IMR-90 (cell line): ENCODE measurements at regions not wholly inside any gene's neighbourhood (a gene's known extent, or its start where the extent isn't known, plus 50 kb on each side); places are given as distances from the start of the nearest gene placed in this dataset.
"Not testable (repeated sequence)": the region's sequence is repeated elsewhere in the genome, so short reads cannot be mapped to it uniquely, and the experiment has no call there.

Source experiments
- BHLHE40 ChIP-seq: fragments of 150-350 bp; IDR thresholded peaks from 2 replicates; pipeline ENCODE4 v1.6.1; 2016; ENCODE audit warnings: mild to moderate bottlenecking, low read depth, low read length
- CTCF ChIP-seq: conservative IDR thresholded peaks from 2 replicates; pipeline ENCODE4 v1.5.1; 2012; ENCODE audit warnings: mild to moderate bottlenecking, low read depth, low read length, improper control_type of control experiment
- FOS ChIP-seq: fragments of 150-350 bp; IDR thresholded peaks from 2 replicates; pipeline ENCODE4 v1.6.1; 2016; ENCODE audit warnings: low read depth, low read length
- MAZ ChIP-seq: IDR thresholded peaks from 2 replicates; pipeline ENCODE4 v1.6.1; 2012; ENCODE audit warnings: low read depth, mild to moderate bottlenecking, low read length, improper control_type of control experiment, moderate library complexity, borderline replicate concordance
- MXI1 ChIP-seq: IDR thresholded peaks from 2 replicates; pipeline ENCODE4 v1.6.1; 2012; ENCODE audit warnings: low read depth, mild to moderate bottlenecking, low read length, moderate library complexity, borderline replicate concordance
- POLR2A ChIP-seq: IDR thresholded peaks from 2 replicates; pipeline ENCODE4 v1.6.1; 2012; ENCODE audit warnings: mild to moderate bottlenecking, low read depth, low read length
- RCOR1 ChIP-seq: IDR thresholded peaks from 2 replicates; pipeline ENCODE4 v1.6.1; 2012; ENCODE audit warnings: mild to moderate bottlenecking, low read length, improper control_type of control experiment; ENCODE audit not compliant: insufficient replicate concordance
- SMC3 ChIP-seq: fragments of 150-350 bp; IDR thresholded peaks from 2 replicates; pipeline ENCODE4 v1.6.1; 2016; ENCODE audit warnings: low read depth, mild to moderate bottlenecking, antibody characterized with exemption, low read length, moderate library complexity
- TF ChIP-seq, protein P1 (sequence below): fragments of 150-350 bp; IDR thresholded peaks from 2 replicates; pipeline ENCODE4 v1.6.1; 2017; ENCODE audit warnings: mild to moderate bottlenecking, antibody characterized with exemption, low read length, low read depth

DNA sequence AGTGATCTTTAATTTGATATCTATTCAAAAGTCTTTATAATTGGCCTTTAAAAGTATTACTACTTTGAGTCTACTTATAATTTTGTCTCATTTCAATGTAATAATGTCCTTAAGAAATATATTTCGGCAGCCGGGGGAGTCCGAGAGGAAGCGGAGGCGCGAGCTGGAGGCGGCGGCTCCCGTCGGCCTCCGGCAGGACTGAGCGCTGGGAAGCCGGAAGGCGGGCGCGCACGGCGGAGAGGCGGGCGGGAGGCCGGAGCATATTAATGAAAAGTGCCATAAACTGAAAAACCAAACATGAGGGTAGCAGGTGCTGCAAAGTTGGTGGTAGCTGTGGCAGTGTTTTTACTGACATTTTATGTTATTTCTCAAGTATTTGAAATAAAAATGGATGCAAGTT lies 75.7 kb downstream of the DDX53 start:
- TF ChIP-seq CTCF, BHLHE40, MAZ, POLR2A, MXI1, FOS, RCOR1, SMC3: not testable (repeated sequence)
- TF ChIP-seq, protein P1, sequence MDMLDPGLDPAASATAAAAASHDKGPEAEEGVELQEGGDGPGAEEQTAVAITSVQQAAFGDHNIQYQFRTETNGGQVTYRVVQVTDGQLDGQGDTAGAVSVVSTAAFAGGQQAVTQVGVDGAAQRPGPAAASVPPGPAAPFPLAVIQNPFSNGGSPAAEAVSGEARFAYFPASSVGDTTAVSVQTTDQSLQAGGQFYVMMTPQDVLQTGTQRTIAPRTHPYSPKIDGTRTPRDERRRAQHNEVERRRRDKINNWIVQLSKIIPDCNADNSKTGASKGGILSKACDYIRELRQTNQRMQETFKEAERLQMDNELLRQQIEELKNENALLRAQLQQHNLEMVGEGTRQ = not testable (repeated sequence)
